ENCODE measurements at regions not wholly inside any gene's neighbourhood (a gene's known extent, or its start where the extent isn't known, plus 50 kb on each side); places are given as distances from the start of the nearest gene placed in this dataset.

DNA sequence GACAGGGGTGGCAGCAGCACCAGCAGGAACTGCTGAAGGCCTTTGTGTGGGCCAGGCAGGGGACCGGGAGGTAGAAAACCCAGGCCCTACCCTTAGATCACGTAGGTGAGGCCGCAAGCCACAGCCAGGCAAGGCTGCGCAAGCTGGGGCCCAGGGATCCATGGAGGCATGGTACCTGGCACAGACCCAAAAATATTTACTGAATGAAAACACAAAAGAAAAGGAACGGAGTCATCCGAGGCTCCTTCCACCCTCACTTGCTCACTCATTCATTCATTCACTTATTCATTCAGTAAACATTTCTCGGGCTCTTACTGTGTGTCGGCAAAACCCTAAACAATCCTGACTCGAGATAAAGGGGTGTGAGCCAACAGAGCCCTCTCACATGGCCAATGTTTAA is 102.3 kb downstream of the BCOR start:
- no peak for DNase-seq
- intact Hi-C loops (cut with DNase I), result no loop called here

GRCh38 chrX:39996536-39996935 is 101.2 kb downstream of the BCOR start:
- intact Hi-C loops (cut with DNase I), result no loop called here
- DNase-seq, result no peak

DNA sequence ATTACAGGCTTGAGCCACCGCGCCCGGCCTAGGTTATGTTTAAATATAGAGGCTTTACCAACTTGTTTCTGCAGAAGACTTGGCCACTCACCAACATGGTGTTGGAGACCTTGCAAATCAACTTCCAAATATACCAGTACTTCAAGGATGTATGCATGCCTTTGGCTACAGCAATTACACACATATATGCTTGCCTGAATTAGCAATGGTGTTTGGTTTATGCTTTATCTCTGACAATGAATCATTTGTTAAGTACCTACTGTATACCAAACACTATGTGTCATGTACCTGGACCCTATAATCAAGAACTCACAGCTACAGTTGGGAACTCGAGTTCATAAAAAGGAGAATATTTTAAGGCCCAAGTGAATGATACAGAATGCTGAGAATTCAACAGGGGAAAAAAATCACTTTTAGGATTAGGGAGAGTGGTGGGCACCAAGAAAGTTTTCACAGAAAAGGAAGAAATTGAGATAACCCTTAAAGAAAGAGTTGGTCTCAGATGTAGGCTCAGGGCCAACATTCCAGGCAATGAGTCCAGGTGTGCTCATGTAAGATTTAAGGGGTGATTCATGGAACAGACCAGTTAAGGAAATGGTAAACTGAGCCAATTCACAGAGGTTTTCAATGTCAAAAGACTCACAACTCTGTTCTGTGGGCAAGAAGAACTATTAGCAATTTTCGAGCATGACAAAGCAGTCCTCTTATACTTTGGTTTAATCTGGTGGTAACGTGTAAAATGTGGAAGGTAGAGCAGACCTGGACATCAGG is 98.9 kb downstream of the BCOR start:
- no peak for DNase-seq
- intact Hi-C loops (cut with DNase I), result no loop called here

Measured in head of caudate nucleus (tissue), 42 donors.